LNCAP (cell line): ENCODE measurements at regions not wholly inside any gene's neighbourhood (a gene's known extent, or its start where the extent isn't known, plus 50 kb on each side); places are given as distances from the start of the nearest gene placed in this dataset.

Experiments used
- TF ChIP-seq, protein P1 (sequence below): fragments of 450-650 bp; IDR thresholded peaks from 2 replicates; pipeline ENCODE4 v1.5.1; 2017; ENCODE audit warnings: mild to moderate bottlenecking

- TF ChIP-seq, protein P1, sequence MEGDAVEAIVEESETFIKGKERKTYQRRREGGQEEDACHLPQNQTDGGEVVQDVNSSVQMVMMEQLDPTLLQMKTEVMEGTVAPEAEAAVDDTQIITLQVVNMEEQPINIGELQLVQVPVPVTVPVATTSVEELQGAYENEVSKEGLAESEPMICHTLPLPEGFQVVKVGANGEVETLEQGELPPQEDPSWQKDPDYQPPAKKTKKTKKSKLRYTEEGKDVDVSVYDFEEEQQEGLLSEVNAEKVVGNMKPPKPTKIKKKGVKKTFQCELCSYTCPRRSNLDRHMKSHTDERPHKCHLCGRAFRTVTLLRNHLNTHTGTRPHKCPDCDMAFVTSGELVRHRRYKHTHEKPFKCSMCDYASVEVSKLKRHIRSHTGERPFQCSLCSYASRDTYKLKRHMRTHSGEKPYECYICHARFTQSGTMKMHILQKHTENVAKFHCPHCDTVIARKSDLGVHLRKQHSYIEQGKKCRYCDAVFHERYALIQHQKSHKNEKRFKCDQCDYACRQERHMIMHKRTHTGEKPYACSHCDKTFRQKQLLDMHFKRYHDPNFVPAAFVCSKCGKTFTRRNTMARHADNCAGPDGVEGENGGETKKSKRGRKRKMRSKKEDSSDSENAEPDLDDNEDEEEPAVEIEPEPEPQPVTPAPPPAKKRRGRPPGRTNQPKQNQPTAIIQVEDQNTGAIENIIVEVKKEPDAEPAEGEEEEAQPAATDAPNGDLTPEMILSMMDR = no peak
Observed at GRCh38 chr15:31438601-31439265, 112.1 kb downstream of the KLF13 start.

DNA sequence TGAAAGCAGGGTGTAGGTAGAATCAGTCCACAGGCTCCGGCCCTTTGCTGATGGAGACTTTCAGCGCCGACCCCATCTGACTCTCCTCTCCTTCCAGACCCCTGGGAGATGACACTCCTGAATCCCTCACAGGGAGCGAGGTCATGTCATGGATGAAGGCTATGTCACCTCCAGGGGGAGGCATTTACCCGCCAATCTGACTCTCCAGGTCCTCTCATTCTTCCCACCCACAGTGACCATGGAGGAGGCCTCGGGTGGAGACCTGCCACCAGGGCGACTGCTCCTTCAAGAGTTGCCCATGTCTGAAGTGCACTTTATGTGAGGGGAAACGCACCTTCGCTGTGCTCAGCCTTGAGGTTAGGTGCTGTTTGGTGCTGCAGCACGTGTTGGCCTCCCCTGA lies 112.7 kb downstream of the KLF13 start:
- TF ChIP-seq, protein P1 = no peak

GRCh38 chr15:31440754-31441311 lies 114.2 kb downstream of the KLF13 start:
- TF ChIP-seq, protein P1 = no peak

DNA sequence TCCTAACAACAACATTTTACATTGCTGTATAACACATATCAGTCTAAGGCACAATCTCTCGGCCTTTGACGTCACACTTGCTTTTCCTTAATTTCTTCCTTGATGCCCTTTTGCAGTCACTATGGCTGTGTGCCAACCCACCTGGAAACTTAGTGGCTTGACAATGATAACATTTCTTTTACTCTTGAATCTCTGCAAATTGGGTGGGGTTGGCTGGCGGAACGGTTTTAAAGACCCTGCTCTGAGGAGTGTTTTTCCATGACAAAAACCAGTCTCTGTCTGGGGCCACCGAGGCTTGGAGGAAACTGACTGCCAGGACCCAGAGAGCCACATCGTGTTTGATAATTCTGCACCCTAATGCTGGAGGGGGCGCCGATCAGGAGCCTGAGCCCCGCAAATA lies 115.6 kb downstream of the KLF13 start:
- TF ChIP-seq, protein P1 = no peak

GRCh38 chr15:31442699-31443111 lies 116.1 kb downstream of the KLF13 start:
- TF ChIP-seq, protein P1 = no peak

GRCh38 chr15:31444844-31445243 lies 118.2 kb downstream of the KLF13 start:
- TF ChIP-seq, protein P1 = no peak

- TF ChIP-seq, protein P1 = no peak
Observed at GRCh38 chr15:31446546-31446945, 119.9 kb downstream of the KLF13 start.
